Endothelial cell of umbilical vein (primary cell): ENCODE measurements at regions not wholly inside any gene's neighbourhood (a gene's known extent, or its start where the extent isn't known, plus 50 kb on each side); places are given as distances from the start of the nearest gene placed in this dataset.

Source experiments
- BruUV-seq: library from RNA; stranded (reverse); fragments of 400-500 nt; replicated peaks from 2 replicates; lab custom pipeline; 2021; lab: Mats Ljungman, UMichigan
- CTCF ChIA-PET: fragments of 300-600, 350-600 bp; sonication (Branson Sonifier 250); formaldehyde crosslinking; loops from one replicate; lab custom pipeline; 2021; ENCODE audit warnings: antibody characterized with exemption, inconsistent platforms; lab: Charles Lee
- POLR2A ChIA-PET: fragments of 300-600, 350-600 bp; sonication (Branson Sonifier 250); formaldehyde crosslinking; loops from one replicate; lab custom pipeline; 2021; ENCODE audit warnings: antibody characterized with exemption, inconsistent platforms; lab: Charles Lee
- DNase-seq: peaks from one replicate; pipeline ENCODE4 v3.0.0-alpha.2; 2011; ENCODE audit warnings: low read depth, low spot score
- FAIRE-seq: peaks from 2 replicates; lab custom pipeline; 2011; peaks lifted over from hg19 to GRCh38; lab: Jason Lieb, UNC
- H2AFZ ChIP-seq: 2 replicates; pipeline ENCODE4 v1.6.0; 2012; ENCODE audit warnings: low read depth, low read length, control low read depth, inconsistent platforms
- H3K27ac ChIP-seq: 2 replicates; pipeline ENCODE4 v1.5.1; 2011; ENCODE audit warnings: low read depth, mild to moderate bottlenecking, control low read depth, low read length, moderate library complexity; ENCODE audit not compliant: insufficient read depth
- H3K27me3 ChIP-seq, 2 experiments: 2 replicates each; pipeline versions ENCODE4 v1.6.0 to v1.6.1; 2011; ENCODE audit warnings: low read length in 2 of 2, mixed read lengths in 1 of 2; ENCODE audit not compliant: control insufficient read depth in 2 of 2, insufficient read depth in 2 of 2
- H3K36me3 ChIP-seq, 2 experiments: 2 replicates in 1 of 2; 3 replicates in 1 of 2; pipeline ENCODE4 v1.5.1; 2011; ENCODE audit warnings: low read length in 2 of 2, mild to moderate bottlenecking in 1 of 2, moderate library complexity in 1 of 2; ENCODE audit not compliant: control insufficient read depth in 2 of 2, insufficient read depth in 2 of 2; ENCODE audit errors: extremely low read depth in 1 of 2
- H3K4me1 ChIP-seq: 3 replicates; pipeline ENCODE4 v1.5.1; 2011; ENCODE audit warnings: mild to moderate bottlenecking, low read length; ENCODE audit not compliant: control insufficient read depth, insufficient read depth; ENCODE audit errors: extremely low read depth
- H3K4me2 ChIP-seq: 2 replicates; pipeline ENCODE4 v1.6.1; 2011; ENCODE audit warnings: low read length, control low read depth, mixed read lengths; ENCODE audit not compliant: insufficient read depth
- H3K4me3 ChIP-seq, 3 experiments: fragments of 200-600 bp in 1 of 3; sonication (generic), shearing (Covaris generic) in 1 of 3; replicated peaks in 1 of 3; 2 replicates each; pipeline ENCODE4 v1.5.1; 2011 to 2016; ENCODE audit warnings: control low read depth in 3 of 3, low read length in 3 of 3, mild to moderate bottlenecking in 2 of 3, inconsistent platforms in 1 of 3, low read depth in 1 of 3, moderate library complexity in 1 of 3; ENCODE audit not compliant: insufficient read depth in 1 of 3
- H3K79me2 ChIP-seq: 2 replicates; pipeline ENCODE4 v1.6.0; 2012; ENCODE audit warnings: low read length, inconsistent platforms; ENCODE audit not compliant: control insufficient read depth, insufficient read depth
- H3K9ac ChIP-seq: replicated peaks from 2 replicates; pipeline ENCODE3; 2011; ENCODE audit warnings: low read length, control low read depth; ENCODE audit not compliant: insufficient read depth; ENCODE audit errors: extremely low read depth
- H3K9me1 ChIP-seq: replicated peaks from 3 replicates; pipeline ENCODE4 v1.6.0; 2011; ENCODE audit warnings: mild to moderate bottlenecking, low read length; ENCODE audit not compliant: control insufficient read depth, insufficient read depth; ENCODE audit errors: extremely low read depth
- H3K9me3 ChIP-seq: replicated peaks from 2 replicates; pipeline ENCODE4 v1.5.1; 2012; ENCODE audit warnings: low read length, inconsistent platforms; ENCODE audit not compliant: control insufficient read depth, insufficient read depth
- H4K20me1 ChIP-seq: replicated peaks from 2 replicates; pipeline ENCODE3; 2011; ENCODE audit warnings: mild to moderate bottlenecking, low read length; ENCODE audit not compliant: control insufficient read depth, insufficient read depth; ENCODE audit errors: extremely low read depth
- CTCF ChIP-seq, 2 donors: IDR thresholded peaks; 1 replicate in 1 of 2; 2 replicates in 1 of 2; pipeline ENCODE4 v1.5.1; 2011; ENCODE audit warnings: low read length in 2 of 2, mild to moderate bottlenecking in 2 of 2, moderate library complexity in 2 of 2, control low read depth in 1 of 2, inconsistent platforms in 1 of 2, low read depth in 1 of 2; ENCODE audit not compliant: insufficient read depth in 1 of 2; ENCODE audit errors: extremely low read depth in 1 of 2
- EZH2 ChIP-seq: IDR thresholded peaks from 2 replicates; pipeline ENCODE4 v1.6.1; 2012; ENCODE audit warnings: borderline replicate concordance, low read depth, mild to moderate bottlenecking, moderate library complexity, low read length, inconsistent platforms; ENCODE audit not compliant: severe bottlenecking
- FOS ChIP-seq: IDR thresholded peaks from 2 replicates; pipeline ENCODE4 v1.6.1; 2011; ENCODE audit warnings: mild to moderate bottlenecking, low read length, moderate library complexity, borderline replicate concordance; ENCODE audit not compliant: insufficient read depth
- GATA2 ChIP-seq: IDR thresholded peaks from 2 replicates; pipeline ENCODE4 v1.7.0; 2011; ENCODE audit warnings: low read depth, mild to moderate bottlenecking, moderate library complexity, mixed read lengths, low read length; ENCODE audit not compliant: insufficient read length, insufficient read depth
- MAX ChIP-seq: IDR thresholded peaks from 2 replicates; pipeline ENCODE4 v1.6.1; 2011; ENCODE audit not compliant: insufficient read depth, insufficient read length
- MYC ChIP-seq: IDR thresholded peaks from one replicate; pipeline ENCODE4 v1.6.1; 2011; ENCODE audit warnings: mild to moderate bottlenecking, low read depth, low read length
- dilution Hi-C: fragments of 300-500 bp; cut with MboI; formaldehyde crosslinking; loops from one replicate; pipeline ENCODE4 v1.15.0; 2019; ENCODE audit warnings: low sequenced_read_pairs; ENCODE audit not compliant: extremely low pct_ligation_motif_present
- intact Hi-C: fragments of 100-400 bp; cut with micrococcal nuclease; formaldehyde crosslinking; loops from one replicate; pipeline ENCODE4 v1.10.0; 2022

GRCh38 chr6:148287623-148288333 is 54.9 kb upstream of the SASH1 start:
- no peak for DNase-seq
- intact Hi-C loops, result no loop called here
- H2AFZ ChIP-seq, result no peak overlapping the region
- H3K27ac ChIP-seq, result no peak overlapping the region
- no peak overlapping the region for H3K4me2 ChIP-seq
- peaks cover 12% of the 10 kb centered on the region for H3K4me1 ChIP-seq
- CTCF ChIA-PET, result no interaction called here
- H3K4me3 ChIP-seq, result no peak overlapping the region
- H3K9ac ChIP-seq, result no peak overlapping the region
- no peaks in the 10 kb centered on the region for H3K79me2 ChIP-seq
- H4K20me1 ChIP-seq, result no peaks in the 10 kb centered on the region
- no peak for TF ChIP-seq MAX
- no peak for TF ChIP-seq EZH2
- no peak for TF ChIP-seq MYC
- no peak for TF ChIP-seq FOS
- no peak for TF ChIP-seq CTCF (IDR thresholded peaks at IDR 0.05; ENCODE audit: extremely low read depth in 1 of 2, insufficient read depth in 1 of 2, low read depth in 1 of 2, low read length in 2 of 2)
- TF ChIP-seq GATA2, result no peak
- no peak for FAIRE-seq
- POLR2A ChIA-PET, result no interaction called here
- H3K9me3 ChIP-seq, result no peaks in the 10 kb centered on the region
- no peaks in the 10 kb centered on the region for H3K36me3 ChIP-seq
- no TSS peak for BruUV-seq
- dilution Hi-C loops, result no loop called here
- no peaks in the 10 kb centered on the region for H3K27me3 ChIP-seq
- no peaks in the 10 kb centered on the region for H3K9me1 ChIP-seq
